Fibroblast of skin of abdomen (primary cell): ENCODE measurements at regions not wholly inside any gene's neighbourhood (a gene's known extent, or its start where the extent isn't known, plus 50 kb on each side); places are given as distances from the start of the nearest gene placed in this dataset.
"Not testable (repeated sequence)": the region's sequence is repeated elsewhere in the genome, so short reads cannot be mapped to it uniquely, and the experiment has no call there.

Experiments used
- DNase-seq: peaks from one replicate; pipeline ENCODE4 v3.0.0-alpha.2; 2013

DNA sequence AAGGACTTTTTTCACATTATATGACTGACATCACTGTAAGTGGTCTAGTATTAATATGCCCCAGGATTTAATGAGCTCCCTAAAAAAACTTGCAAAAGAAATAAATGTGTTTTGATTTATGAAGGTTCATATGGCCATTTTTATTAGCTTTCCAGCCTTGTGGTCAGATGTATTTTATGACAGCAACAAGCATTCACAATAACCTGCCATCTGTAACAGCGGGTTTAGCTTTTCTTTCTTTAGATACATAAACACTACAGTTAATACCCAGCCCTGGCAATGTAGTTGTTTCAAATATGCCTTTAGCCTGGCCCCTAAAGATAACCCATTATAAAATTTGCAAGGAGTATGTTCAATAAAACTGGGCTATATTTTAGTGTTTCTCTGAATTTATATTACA lies 1063.8 kb downstream of the SOCS6 start:
- DNase-seq, result no peak

DNA sequence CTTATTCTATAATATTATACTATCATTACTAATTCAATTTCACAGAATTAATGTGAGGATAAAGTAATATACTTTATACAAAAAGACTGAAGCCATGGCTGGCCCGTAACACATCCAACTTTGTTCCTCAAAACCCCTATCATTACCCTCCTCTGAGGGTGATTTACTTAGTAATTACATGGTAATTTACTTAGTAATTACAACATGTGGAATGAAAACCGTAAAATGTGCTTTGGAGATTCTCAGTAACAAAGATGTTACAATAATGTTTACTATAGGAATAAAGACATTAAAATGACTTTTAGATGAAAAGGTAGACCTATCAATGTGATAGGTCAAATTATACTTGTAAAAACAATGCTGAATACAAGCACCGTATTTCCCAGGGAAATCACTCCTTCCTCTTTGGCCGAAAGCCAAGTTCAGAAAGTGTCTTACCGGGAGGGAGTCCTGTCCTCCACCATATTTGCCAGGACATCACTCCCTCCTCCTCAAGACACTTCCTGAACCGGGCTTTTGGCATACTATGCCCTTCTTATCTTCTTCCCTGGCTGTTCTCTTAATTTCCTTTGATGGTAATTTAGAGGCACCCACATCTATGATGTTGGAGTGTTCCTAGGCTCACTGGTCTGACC lies 1047.8 kb downstream of the SOCS6 start:
- DNase-seq, result no peak

DNA sequence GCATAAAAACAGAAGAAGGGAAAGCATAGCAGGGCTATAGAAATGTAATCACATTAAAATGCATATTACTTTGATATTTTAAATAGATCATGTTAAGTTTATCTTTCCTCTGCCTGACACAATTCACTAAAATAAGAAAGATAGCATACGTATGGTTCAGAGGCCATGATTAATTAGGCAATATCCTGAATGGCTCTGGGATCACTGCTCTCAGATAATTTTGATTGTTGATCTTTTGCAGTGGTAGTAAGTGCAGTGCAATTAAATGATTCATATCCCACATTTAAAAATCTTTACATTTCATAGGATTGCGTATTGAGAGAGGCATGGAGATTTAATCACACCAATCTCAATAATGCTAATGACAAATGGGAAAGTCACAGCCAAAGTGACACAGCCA lies 1040.7 kb downstream of the SOCS6 start:
- DNase-seq, result no peak

DNA sequence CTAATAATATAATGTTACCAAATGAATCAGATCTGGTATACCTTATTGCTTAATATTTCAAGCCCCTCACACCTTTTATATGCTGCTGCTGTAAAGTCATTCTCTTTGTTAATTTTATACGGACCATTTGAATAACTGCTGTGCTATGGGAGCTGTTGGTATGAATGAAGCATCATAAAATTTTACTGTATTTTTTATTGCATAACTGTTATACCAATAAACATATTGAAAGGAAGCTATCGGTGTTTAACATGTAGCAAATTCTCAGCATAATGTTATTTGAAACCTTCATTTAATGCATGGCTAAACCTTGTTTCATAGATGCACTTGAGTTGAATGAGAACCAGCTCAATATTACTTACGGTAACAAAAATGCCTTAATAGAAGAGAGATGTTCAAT lies 1040.3 kb downstream of the SOCS6 start:
- no peak for DNase-seq

DNA sequence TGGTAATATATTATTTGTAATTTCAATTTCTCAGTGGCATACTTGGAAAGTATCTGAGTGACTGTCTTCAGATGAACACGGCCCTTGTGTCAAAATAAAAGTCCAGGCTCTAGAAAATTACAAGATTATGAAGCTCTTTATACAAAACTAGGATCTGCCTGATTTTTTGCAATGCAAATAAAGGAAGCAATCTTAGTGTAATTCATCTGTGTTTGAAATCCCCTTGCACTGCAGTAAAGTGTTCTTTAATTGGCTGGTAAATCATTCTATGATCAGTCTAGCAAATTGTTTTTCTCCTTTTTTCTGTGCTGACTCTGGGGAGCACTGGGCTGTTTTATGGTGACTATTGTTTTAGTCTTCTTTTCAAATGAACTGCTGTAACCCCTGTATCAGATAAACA lies 1039.0 kb downstream of the SOCS6 start:
- DNase-seq, result no peak

DNA sequence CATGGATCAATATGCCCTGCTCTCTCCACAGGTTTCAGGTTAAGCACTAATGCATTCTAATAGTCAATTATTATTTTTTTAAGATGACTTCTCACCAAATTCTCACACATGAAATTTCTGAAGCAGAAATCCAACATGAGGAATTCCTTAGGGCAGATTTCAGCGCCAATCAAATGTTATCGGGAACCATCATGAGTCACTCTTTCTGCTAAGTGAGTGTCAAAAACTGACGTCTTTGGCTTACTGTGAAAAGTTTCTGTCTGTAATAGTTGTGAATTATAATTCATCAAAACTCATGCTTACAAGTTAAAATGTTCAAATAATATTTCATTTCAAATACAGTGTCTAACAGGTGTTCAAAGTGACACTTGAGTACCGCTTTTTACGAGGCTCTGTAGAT lies 1038.6 kb downstream of the SOCS6 start:
- no peak for DNase-seq

DNA sequence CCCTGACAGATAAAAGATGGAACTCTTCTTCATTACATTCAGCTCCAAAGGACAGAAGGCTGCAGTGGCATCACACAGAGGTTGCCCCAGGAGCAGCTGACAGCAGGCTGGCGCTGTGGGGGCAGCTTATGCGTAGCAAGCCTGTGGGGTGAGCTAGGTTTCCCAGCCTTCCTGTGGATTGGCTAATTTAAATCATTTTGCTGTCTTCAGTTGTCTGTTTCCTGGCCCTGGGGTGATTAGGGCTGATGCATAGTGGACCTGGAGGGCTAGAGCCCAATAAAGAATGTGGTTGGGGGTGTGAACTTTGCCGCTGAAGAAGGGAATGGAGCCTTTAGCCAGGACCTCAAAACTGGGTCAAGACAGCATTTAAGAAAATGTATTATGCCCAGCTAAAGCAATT lies 1038.0 kb downstream of the SOCS6 start:
- no peak for DNase-seq

DNA sequence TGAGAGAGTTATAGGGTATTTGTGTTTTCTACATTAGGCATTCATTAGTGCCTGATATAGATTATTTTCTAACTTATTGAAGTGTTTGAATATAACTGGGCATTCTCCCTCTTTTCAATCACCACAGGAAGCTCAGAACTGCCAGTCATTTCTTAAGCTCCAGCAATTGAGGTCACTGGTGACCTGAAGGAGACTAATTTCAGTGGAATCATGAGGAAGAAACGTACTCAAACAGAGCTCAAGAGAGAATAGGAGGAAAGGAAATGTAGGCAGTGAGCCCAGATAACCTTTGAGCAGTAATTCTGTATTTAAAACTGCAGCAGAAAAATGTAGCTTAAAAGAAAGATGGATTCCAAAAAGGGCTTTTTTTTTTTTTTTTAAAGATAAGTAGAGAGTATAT lies 1035.5 kb downstream of the SOCS6 start:
- no peak for DNase-seq

DNA sequence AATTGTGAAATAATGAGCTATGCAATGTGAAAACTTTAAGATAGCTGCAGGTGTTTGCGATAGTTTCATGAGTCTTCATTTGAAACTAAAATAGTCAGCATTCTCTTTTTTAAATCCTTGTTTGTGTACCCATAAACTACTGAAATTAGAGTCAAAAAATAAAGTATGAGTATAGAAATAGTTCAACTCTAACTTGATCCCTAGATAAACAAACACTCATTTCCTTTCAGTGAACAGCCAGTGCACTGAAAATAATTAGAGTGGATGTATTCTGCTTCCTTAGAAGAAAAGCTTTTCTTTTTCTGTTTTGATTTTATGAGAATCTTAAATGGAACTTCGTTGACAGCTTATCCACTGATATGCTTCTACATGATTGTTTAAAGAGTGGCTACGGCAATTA lies 1033.4 kb downstream of the SOCS6 start:
- DNase-seq, result no peak

DNA sequence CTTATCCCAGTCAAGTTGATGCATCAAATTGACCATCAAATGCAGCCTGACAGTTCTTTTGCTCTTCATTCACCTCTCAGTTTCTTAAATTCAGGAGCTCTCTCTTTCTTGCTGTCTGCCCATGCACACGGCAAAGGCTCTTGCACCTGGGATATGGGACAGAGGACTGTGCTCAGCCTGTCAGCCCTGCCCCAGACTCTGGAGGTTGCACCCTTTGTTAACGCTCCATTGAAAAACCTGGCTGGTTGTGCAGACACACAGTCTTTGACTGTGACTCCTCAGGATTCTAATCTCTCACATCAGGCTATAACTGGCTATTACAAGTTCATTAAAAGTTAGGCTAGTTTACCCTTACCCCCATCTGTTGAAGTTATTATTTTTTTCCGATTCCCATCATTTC lies 1032.5 kb downstream of the SOCS6 start:
- DNase-seq, result no peak

DNA sequence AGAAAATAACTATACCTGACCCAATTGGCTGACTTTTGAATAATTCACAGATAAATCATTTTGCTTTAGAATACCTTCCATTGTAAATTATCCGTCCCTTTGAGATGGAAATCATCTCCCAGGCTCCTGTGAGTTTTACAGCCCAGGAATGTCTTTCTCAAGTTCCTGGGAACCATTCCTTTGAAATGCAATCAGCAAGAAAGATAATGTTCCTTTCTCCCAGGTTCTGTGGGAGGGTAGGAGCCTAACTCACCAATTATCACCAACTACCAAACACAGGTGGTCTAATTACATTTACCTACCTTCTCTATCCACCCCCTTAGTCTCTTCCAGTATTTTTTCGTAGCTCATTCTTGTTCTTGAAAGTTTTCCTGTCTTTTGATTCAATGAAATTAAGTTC lies 1016.0 kb downstream of the SOCS6 start:
- DNase-seq, result no peak

DNA sequence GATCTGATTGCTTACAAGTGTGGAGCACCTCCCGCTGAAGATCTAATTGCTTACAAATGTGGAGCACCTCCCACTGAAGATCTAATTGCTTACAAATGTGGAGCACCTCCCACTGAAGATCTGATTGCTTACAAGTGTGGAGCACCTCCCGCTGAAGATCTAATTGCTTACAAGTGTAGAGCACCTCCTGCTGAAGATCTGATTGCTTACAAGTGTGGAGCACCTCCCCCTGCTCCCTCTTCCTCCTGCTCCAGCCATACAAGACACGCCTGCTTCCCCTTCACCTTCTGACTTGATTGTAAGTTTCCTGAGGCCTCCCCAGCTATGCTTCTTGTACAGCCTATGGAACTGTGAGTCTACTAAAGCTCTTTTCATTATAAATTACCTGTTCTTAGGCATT lies 1014.9 kb downstream of the SOCS6 start:
- DNase-seq, result not testable (repeated sequence)

DNA sequence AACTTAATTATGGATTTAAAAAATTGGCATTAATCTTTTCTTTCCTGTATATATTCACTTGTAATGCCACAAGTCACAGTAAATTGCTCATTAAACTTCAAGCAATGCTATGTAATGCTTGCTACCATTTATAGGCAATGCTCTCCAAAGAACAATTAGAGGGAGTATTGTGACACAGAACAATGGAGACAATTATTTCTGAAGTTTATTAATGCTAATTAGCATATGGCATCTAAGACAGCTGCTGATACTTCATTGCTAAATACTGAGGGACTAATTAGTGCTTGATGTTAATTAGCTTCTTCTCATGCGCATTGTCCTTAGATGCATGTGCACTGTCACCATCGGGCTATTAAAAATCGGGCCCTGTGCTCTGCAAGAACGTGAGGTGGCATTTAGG lies 1012.8 kb downstream of the SOCS6 start:
- DNase-seq, result no peak

DNA sequence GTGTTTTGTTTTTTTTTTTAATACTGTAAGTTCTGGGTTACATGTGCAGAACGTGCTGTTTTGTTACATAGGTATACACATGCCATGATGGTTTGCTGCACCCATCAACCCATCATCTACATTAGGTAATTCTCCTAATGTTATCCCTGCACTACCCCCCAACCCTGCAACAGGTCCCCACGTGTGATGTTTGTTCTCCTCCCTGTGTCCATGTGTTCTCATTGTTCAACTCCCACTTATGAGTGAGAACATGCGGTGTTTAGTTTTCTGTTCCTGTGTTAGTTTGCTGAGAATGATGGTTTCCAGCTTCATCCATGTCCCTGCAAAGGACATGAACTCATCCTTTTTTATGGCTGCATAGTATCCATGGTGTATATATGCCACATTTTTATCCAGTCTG lies 1005.4 kb downstream of the SOCS6 start:
- DNase-seq, result not testable (repeated sequence)

DNA sequence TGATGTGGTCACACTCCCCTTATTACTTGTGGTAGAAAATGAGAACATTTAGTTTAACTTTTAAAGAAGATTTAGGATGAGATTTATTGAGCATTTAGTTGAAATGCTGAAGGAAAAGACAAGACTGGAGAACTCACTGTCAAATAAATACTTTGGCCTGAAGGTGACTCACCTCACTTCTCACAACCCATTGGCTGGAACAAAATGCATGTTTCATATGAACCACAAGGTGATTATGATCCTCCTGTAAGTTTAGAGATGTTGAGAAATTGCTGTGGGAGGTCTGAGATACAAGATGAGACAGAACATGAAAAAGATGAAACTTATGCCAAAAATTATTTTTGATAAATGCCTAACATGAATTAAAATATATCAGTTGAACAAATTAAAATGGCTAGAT lies 1004.5 kb downstream of the SOCS6 start:
- no peak for DNase-seq

DNA sequence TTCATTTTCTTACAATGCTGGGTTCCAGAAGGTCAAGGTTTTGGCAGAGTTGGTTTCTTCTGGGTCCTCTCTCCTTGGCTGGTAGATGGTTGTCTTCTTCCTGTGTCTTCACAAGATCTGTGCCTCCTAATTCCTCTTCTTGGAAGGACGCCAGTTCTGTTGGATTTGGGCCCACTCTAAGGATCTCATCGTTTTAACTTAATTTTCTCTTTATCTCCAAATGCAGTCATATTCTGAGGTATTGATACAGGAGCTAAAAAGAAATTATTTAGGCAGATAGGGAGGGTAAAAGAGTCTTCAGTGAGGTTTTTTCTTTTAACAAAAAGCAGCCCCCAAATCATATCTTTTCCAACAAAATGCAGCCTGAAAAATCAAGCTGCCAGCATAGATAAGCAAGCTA lies 998.4 kb downstream of the SOCS6 start:
- no peak for DNase-seq

DNA sequence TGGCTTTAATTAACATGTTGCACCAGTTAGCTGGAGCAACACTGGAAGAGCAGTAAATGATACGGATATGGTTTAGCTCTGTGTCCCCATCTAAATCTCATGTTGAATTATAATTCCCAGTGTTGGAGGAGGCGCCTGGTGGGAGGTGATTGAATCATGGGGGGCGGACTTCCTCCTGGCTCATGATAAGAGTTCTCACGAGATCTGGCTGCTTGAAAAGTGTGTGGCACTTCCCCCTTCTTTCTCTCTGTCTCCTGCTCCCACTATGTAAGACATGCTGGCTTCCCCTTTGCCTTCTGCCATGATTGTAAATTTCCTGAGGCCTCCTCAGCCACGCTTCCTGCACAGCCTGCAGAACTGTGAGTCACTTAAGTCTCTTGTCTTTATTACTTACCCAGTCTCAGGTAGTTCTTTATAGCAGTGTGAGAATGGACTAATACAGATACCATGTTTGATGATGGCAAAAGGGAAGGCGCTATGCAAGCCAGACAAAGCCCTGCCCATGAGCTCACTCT lies 963.6 kb downstream of the SOCS6 start:
- no peak for DNase-seq

DNA sequence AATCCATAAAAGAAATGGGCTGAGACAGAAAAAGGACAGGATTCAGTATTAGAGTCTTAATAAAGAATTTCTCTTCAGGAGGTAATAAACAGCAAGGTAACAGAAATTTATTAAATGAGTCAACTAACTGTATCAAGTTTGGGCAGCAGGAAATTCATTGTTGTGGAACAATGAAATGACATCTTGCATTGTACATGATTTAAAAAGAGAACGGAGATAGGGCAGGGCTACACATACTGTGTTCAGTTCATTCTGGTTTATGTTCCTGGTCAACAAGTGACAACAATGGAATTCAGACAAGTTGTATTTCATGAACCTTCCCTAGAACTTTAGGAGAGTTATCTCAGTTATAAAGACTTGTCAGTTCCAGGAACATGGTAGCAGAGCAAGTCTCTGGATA lies 961.3 kb downstream of the SOCS6 start:
- DNase-seq, result no peak

DNA sequence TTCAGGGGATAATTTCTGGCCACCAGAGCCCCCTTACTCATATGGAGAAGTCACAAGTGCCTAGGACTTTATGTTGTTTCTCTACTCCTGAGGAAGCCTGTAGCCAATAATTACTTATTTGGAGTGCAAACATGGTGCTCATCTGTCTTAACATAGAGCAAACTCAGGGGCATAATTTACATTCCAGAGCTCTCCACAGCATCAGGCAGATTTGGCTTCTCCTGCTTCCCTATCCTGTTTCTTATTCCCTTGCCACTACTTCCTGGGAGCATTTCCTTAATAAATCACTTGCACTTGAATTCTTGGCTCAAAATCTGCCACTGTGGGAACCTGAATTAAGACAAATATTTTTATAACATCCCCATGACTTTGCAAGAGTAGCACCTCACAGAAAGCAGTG lies 960.9 kb downstream of the SOCS6 start:
- no peak for DNase-seq

DNA sequence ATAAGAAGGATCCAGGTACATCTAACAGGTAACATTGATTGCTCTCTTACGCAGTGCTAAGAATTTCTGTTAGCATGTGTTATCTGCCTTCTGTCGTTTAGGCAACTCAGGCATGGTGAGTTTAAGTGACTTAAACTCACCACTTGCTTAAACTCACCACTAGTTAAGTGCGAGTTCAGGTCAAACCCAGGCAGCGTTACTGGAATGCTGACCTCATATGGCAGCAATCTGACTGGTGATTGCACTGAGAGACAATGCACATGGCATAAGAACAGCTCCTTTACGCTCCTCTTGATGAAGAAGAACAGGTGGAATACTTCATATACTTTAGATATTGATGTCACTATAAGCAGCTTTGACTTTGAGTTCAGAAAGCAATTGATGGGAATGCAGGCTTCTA lies 954.1 kb downstream of the SOCS6 start:
- DNase-seq, result no peak

DNA sequence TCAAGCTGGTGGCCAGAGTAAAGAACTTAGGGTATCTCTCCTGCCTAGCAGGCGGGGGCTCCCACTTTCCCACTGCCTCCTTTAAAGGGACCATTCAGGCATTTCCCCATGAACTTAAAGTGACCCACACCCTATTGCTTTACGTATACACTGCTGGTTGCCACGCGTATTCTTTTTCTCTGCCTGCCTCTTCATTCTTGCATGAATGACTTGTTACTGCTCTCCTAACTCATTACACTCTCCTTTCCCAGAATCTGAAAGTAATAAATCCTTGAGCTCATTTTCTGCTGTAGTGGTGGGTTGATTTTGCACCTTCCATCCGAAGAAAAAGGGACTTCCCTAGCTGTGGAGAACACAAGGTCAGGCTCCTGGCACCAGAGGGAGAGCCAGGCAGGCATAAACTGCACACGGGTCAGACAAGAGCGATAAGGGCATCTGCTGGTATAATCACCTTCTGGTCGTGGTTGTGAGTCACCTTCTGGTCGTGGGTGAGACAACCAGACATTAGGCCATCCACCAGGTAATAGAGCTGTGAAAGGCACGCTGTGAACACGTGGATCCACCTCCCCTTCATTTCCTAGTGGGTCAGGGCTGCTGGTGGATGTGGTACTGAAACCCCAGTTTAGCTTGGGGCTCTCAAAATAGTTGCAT lies 950.3 kb downstream of the SOCS6 start:
- no peak for DNase-seq

DNA sequence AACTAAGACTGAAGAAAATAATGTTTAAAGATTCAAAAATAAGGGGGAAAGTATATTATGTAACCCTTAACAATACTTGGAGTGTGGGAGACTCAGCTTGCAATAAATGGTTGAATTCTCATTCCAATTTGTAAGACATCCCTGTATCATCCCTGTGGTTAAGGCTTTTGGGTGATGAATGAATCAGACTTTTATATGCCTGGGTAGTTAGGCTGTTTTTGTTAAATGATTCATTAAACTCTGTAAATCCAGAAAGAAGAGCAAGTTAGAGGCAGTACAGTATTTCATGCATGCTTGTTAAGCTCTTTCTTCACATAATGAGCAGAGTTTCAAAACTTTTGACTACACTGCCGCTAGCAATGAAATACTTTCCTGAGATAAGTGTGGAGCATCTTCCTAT lies 948.8 kb downstream of the SOCS6 start:
- no peak for DNase-seq

DNA sequence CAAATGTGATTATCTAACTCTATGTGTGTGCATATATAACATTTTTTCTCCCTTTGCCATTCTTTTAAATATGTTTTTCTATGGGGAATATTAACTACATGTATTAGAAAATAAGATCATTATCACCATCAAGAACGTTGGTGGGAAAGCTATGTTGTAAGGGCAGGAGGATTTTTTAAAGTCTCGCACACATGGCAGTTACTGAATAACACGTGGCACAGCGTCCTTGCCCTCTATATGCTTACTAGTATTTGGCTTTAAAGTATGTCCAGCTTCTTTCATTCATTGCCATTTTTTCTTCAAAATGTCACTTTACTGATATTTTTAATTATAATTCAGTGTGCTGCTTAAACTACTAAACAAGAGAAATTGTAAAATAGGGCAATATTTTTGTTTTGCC lies 944.3 kb downstream of the SOCS6 start:
- DNase-seq, result no peak

DNA sequence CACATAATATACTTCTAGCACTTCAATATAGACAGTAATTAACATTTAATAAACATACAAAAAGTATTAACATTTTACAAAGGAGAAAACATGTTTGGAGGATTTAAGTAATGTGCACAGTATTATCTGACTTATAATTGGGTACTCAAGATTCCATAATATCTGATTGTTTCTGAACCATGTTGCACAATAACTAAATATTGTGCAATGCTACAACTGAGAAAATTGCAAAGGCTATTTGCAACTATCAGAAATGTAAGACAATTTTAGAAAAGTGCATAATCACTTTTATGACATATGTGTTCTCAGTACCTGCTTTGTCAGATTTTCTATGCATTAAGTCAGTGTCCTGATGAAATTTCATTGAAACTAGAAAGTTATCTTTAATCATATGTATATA lies 934.6 kb downstream of the SOCS6 start:
- DNase-seq, result no peak

DNA sequence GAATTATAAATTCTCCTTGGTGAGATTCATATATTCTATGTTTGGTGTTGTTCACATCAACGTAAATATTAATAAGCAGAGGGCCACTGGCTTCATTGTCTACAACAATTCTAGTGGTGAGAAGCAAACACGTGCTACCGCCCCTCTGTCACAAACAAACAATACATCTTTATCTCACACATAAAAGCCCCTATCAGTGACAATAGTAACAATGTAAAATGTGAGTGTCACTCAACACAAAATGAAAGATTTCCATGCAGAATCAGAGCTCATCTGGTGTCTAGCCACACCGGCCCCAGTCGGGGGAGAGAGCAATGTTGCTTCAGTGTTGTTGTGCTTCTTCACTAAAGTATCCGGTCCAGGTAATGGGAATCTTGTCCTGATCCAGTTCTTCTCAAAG lies 932.6 kb downstream of the SOCS6 start:
- no peak for DNase-seq
